ENCODE measurements at regions not wholly inside any gene's neighbourhood (a gene's known extent, or its start where the extent isn't known, plus 50 kb on each side); places are given as distances from the start of the nearest gene placed in this dataset.

GRCh38 chr4:171203425-171203824, 609.8 kb upstream of the GALNTL6 start:
- FAIRE-seq (no peak), DNase-seq (ENCODE audit: low read depth) (peak; percentile 0)
- H3K9me3 ChIP-seq (ENCODE audit: insufficient read depth, low read depth, low read length), result no peaks in the 10 kb centered on the region
- H3K27ac Mint-ChIP-seq (ENCODE audit: unreplicated experiment), result peak overlapping the region; percentile 68
- peak overlapping the region; percentile 50 for H2AFZ ChIP-seq (ENCODE audit: low read depth, low read length)
- H3K27me3 Mint-ChIP-seq (ENCODE audit: low read depth, unreplicated experiment), result no peaks in the 10 kb centered on the region
- H3K4me2 ChIP-seq (ENCODE audit: low read length), result peak overlapping the region; percentile 32
- peaks cover 16% of the 10 kb centered on the region for H3K4me1 Mint-ChIP-seq (ENCODE audit: low read depth, unreplicated experiment)
- H3K36me3 ChIP-seq (ENCODE audit: insufficient read depth, low read length), result no peaks in the 10 kb centered on the region
- no peaks in the 10 kb centered on the region for H3K9me3 Mint-ChIP-seq (ENCODE audit: unreplicated experiment)
- H4K20me1 ChIP-seq (ENCODE audit: insufficient read depth, low read length), result no peaks in the 10 kb centered on the region
- H3K9ac ChIP-seq (ENCODE audit: low read length), result no peak overlapping the region
- no peak overlapping the region for H3K4me3 Mint-ChIP-seq (ENCODE audit: unreplicated experiment)
- no peaks in the 10 kb centered on the region for H3K4me1 ChIP-seq (ENCODE audit: insufficient read depth, low read length)
- H3K27ac ChIP-seq (ENCODE audit: low read depth, low read length), result no peak overlapping the region
- H3K4me3 ChIP-seq (ENCODE audit: insufficient read depth, low read depth, low read length), result no peak overlapping the region
- no peaks in the 10 kb centered on the region for H3K79me2 ChIP-seq (ENCODE audit: insufficient read depth, low read length)
- TF ChIP-seq, protein P1, sequence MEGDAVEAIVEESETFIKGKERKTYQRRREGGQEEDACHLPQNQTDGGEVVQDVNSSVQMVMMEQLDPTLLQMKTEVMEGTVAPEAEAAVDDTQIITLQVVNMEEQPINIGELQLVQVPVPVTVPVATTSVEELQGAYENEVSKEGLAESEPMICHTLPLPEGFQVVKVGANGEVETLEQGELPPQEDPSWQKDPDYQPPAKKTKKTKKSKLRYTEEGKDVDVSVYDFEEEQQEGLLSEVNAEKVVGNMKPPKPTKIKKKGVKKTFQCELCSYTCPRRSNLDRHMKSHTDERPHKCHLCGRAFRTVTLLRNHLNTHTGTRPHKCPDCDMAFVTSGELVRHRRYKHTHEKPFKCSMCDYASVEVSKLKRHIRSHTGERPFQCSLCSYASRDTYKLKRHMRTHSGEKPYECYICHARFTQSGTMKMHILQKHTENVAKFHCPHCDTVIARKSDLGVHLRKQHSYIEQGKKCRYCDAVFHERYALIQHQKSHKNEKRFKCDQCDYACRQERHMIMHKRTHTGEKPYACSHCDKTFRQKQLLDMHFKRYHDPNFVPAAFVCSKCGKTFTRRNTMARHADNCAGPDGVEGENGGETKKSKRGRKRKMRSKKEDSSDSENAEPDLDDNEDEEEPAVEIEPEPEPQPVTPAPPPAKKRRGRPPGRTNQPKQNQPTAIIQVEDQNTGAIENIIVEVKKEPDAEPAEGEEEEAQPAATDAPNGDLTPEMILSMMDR (IDR thresholded peaks at IDR 0.05; ENCODE audit: insufficient read depth, low read depth, low read length), result no peak
- no peak for TF ChIP-seq EZH2 (IDR thresholded peaks at IDR 0.05; ENCODE audit: insufficient read depth, low read length)
- H3K36me3 Mint-ChIP-seq (ENCODE audit: low read depth, unreplicated experiment), result no peaks in the 10 kb centered on the region
- no peaks in the 10 kb centered on the region for H3K27me3 ChIP-seq (ENCODE audit: insufficient read depth, low read length)

DNA sequence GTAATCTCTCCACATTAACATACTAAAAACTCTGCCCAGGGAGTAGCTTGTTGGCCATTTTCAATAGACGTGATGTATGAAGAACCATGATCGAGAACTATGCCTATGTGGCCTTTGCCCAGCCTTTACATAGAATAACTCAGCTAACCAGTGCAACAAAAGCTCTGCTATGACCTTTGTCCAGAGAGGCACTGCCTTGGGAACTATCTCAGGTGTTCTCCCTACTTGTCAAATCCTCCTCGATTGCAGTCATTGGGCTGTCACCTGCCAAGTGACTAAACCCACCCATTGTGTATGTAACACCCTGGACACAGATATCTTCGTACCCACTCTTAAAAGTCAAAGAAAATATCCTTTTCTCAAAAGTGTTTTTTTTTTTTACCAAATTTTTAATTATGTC, 610.3 kb upstream of the GALNTL6 start:
- H3K4me1 ChIP-seq (ENCODE audit: insufficient read depth, low read length), result no peaks in the 10 kb centered on the region
- H3K27me3 ChIP-seq (ENCODE audit: insufficient read depth, low read length), result no peaks in the 10 kb centered on the region
- H4K20me1 ChIP-seq (ENCODE audit: insufficient read depth, low read length), result no peaks in the 10 kb centered on the region
- no peak for FAIRE-seq
- Mint-ChIP-seq H3K4me1 (ENCODE audit: low read depth, unreplicated experiment) (peaks cover 16% of the 10 kb centered on the region), H3K27ac (ENCODE audit: unreplicated experiment) (peak overlapping the region; percentile 68), H3K4me3 (ENCODE audit: unreplicated experiment) (no peak overlapping the region), H3K27me3 (ENCODE audit: low read depth, unreplicated experiment) (no peaks in the 10 kb centered on the region), H3K36me3 (ENCODE audit: low read depth, unreplicated experiment) (no peaks in the 10 kb centered on the region), H3K9me3 (ENCODE audit: unreplicated experiment) (no peaks in the 10 kb centered on the region)
- H3K27ac ChIP-seq (ENCODE audit: low read depth, low read length), result no peak overlapping the region
- H3K4me3 ChIP-seq (ENCODE audit: insufficient read depth, low read depth, low read length), result no peak overlapping the region
- H3K9ac ChIP-seq (ENCODE audit: low read length), result no peak overlapping the region
- H3K79me2 ChIP-seq (ENCODE audit: insufficient read depth, low read length), result no peaks in the 10 kb centered on the region
- no peaks in the 10 kb centered on the region for H3K9me3 ChIP-seq (ENCODE audit: insufficient read depth, low read depth, low read length)
- H3K4me2 ChIP-seq (ENCODE audit: low read length), result no peak overlapping the region
- H3K36me3 ChIP-seq (ENCODE audit: insufficient read depth, low read length), result no peaks in the 10 kb centered on the region
- DNase-seq (ENCODE audit: low read depth), result no peak
- no peak overlapping the region for H2AFZ ChIP-seq (ENCODE audit: low read depth, low read length)
- TF ChIP-seq, protein P1 (IDR thresholded peaks at IDR 0.05; ENCODE audit: insufficient read depth, low read depth, low read length), result no peak
- no peak for TF ChIP-seq EZH2 (IDR thresholded peaks at IDR 0.05; ENCODE audit: insufficient read depth, low read length)

- H2AFZ ChIP-seq (ENCODE audit: low read depth, low read length), result no peak overlapping the region
- FAIRE-seq (no peak), DNase-seq (ENCODE audit: low read depth) (no peak)
- no peaks in the 10 kb centered on the region for H3K4me1 ChIP-seq (ENCODE audit: insufficient read depth, low read length)
- H4K20me1 ChIP-seq (ENCODE audit: insufficient read depth, low read length), result no peaks in the 10 kb centered on the region
- Mint-ChIP-seq H3K4me1 (ENCODE audit: low read depth, unreplicated experiment) (no peaks in the 10 kb centered on the region), H3K9me3 (ENCODE audit: unreplicated experiment) (no peaks in the 10 kb centered on the region), H3K27me3 (ENCODE audit: low read depth, unreplicated experiment) (no peaks in the 10 kb centered on the region), H3K27ac (ENCODE audit: unreplicated experiment) (no peak overlapping the region), H3K36me3 (ENCODE audit: low read depth, unreplicated experiment) (no peaks in the 10 kb centered on the region), H3K4me3 (ENCODE audit: unreplicated experiment) (no peak overlapping the region)
- H3K36me3 ChIP-seq (ENCODE audit: insufficient read depth, low read length), result no peaks in the 10 kb centered on the region
- no peak overlapping the region for H3K4me3 ChIP-seq (ENCODE audit: insufficient read depth, low read depth, low read length)
- H3K9ac ChIP-seq (ENCODE audit: low read length), result no peak overlapping the region
- no peaks in the 10 kb centered on the region for H3K27me3 ChIP-seq (ENCODE audit: insufficient read depth, low read length)
- H3K27ac ChIP-seq (ENCODE audit: low read depth, low read length), result no peak overlapping the region
- H3K9me3 ChIP-seq (ENCODE audit: insufficient read depth, low read depth, low read length), result no peaks in the 10 kb centered on the region
- TF ChIP-seq EZH2 (IDR thresholded peaks at IDR 0.05; ENCODE audit: insufficient read depth, low read length), result no peak
- TF ChIP-seq, protein P1 (IDR thresholded peaks at IDR 0.05; ENCODE audit: insufficient read depth, low read depth, low read length), result no peak
- no peaks in the 10 kb centered on the region for H3K79me2 ChIP-seq (ENCODE audit: insufficient read depth, low read length)
- no peak overlapping the region for H3K4me2 ChIP-seq (ENCODE audit: low read length)
Observed at GRCh38 chr4:171186700-171187099, 626.5 kb upstream of the GALNTL6 start.

Measured in astrocyte (in vitro differentiated cells and primary cell).